Psoas muscle (tissue), 7 donors: ENCODE measurements at regions not wholly inside any gene's neighbourhood (a gene's known extent, or its start where the extent isn't known, plus 50 kb on each side); places are given as distances from the start of the nearest gene placed in this dataset.

Experiments used
- ATAC-seq, 4 donors: fragments of 200-7000 bp; cut with Tn5 transposase; one replicate each; pipeline ENCODE4 v1.9.1; 2020; ENCODE audit warnings: moderate library complexity in 3 of 4, mild to moderate bottlenecking in 2 of 4
- DNase-seq, 2 donors: peaks; one replicate each; pipeline ENCODE4 v3.0.0-alpha.2; 2020
- H3K27ac ChIP-seq: fragments of 200-600 bp; one replicate; pipeline ENCODE4 v1.8.0; 2022
- H3K27me3 ChIP-seq, 3 donors: fragments of 200-600 bp in 1 of 3; one replicate each; pipeline versions ENCODE4 v1.6.1 to v1.8.0; 2013 to 2022; ENCODE audit warnings: low read length in 2 of 3, mild to moderate bottlenecking in 2 of 3, moderate library complexity in 1 of 3; ENCODE audit not compliant: insufficient read depth in 3 of 3
- H3K36me3 ChIP-seq, 2 donors: fragments of 200-600 bp in 1 of 2; one replicate each; pipeline versions ENCODE4 v1.6.1 to v1.8.0; 2013 to 2022; ENCODE audit warnings: low read depth in 1 of 2, mild to moderate bottlenecking in 1 of 2, moderate library complexity in 1 of 2; ENCODE audit not compliant: insufficient read depth in 1 of 2
- H3K4me1 ChIP-seq: fragments of 200-600 bp; one replicate; pipeline ENCODE4 v1.8.0; 2022
- H3K4me3 ChIP-seq: fragments of 200-600 bp; one replicate; pipeline ENCODE4 v1.8.0; 2022; ENCODE audit warnings: mild to moderate bottlenecking
- H3K9me3 ChIP-seq: fragments of 200-600 bp; one replicate; pipeline ENCODE4 v1.8.0; 2022
- CTCF ChIP-seq: fragments of 200-600 bp; IDR thresholded peaks from one replicate; pipeline ENCODE4 v1.8.0; 2022; ENCODE audit warnings: antibody characterized with exemption
- WGBS, 3 donors: extraction: QIAGEN DNeasy Blood & Tissue Kit; methylation state at CpG; one replicate each; pipeline versions ENCODE4 v1.1.6 to v1.1.7; 2013; 5-methylcytosine and 5-hydroxymethylcytosine counted together
- intact Hi-C, 2 donors: fragments of 100-400 bp; cut with DNase I; formaldehyde crosslinking; loops; one replicate each; pipeline versions ENCODE4 v1.11.0 to v1.14.2; 2022
- donor health status: healthy with polysubstance abuse.
- donor health status: DM: no; HTN: no; CAD: no; lungs with moderate emphysema.
- donor health status: Bipolar disorder and iron deficiency.
- donor health status: healthy.
- donor health status: DM: yes; HTN: yes; CAD: no.
- donor health status: DM: no; HTN: no; CAD: no.
- donor health status: DM: yes; HTN: yes; CAD: no.

DNA sequence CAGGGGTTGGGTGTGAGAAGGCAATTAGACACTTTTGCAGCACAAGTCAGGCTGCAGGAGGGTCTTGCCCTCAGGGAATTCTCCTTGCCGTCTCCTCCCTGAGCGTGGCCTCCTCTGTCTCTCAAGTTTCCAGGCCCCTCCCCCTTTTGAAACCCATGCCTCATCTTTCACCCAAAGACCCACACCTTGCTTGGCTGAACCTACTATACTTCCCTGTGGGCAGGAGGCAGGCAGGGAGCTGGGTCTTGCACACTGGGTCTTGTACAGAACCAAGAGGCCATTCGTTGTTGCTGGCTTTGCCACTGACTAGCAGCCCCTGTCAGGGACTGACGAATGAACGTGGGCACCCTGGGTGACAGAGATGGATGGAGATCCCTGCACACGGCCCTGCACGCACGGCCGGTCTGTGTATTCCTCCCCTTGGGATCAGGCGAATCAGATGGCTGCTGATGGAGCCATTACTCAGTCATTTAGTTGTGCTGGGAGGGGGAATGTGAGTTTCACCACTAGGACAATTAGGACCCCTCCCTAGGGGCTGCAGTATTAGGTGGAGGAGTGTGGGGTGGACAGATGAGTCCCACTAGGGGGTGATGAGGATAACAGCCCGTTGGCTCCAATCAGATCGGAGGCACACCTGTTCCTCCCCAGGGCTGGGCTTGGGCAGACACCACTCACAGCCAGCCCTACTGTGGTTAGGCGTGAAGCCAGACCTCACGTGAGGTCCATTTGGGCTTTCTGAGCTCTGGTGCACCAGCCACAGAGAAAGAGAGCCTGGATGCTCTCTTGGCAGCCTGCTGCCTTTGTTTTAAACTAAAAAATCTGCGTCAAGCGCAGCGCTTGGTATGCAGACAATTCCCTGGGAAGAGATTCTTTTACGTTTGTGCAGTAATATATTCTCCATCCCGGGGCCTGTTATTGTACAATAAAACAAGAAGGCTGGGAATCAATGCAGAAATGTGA is 167.7 kb upstream of the WSCD1 start:
- Histone ChIP-seq H3K4me1 (no peaks in the 10 kb centered on the region), H3K27me3 (no peaks in the 10 kb centered on the region), H3K9me3 (peaks cover 4% of the 10 kb centered on the region), H3K36me3 (no peaks in the 10 kb centered on the region), H3K27ac (no peak overlapping the region), H3K4me3 (no peak overlapping the region)
- 48 to 52% (median 48%) methylated on average over 19 of the region's 19 CpGs for WGBS, 3 donors
- no peak for TF ChIP-seq CTCF
- no peak for ATAC-seq
- no peak for DNase-seq
- intact Hi-C loops, result no loop called here

DNA sequence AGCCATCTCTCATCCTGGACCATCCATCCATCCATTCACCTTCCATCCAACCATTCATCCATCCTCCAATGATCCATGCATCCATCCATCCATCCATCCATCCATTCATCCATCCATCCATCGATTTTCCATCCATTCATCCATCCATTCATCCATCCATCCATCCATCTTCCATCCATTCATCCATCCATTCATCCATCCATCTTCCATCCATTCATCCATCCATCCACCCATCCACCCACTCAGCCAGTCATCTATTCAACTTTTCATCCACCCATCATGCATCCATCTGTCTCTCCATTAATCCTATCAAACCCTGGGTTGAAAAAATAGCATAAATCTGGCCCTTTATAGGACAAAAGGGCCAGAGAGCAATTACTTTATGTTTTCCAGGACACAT is 158.3 kb upstream of the WSCD1 start:
- Histone ChIP-seq H3K27me3 (peaks cover 0 to 2% (median 0%) of the 10 kb centered on the region in 3 donors), H3K27ac (no peak overlapping the region), H3K4me1 (no peaks in the 10 kb centered on the region), H3K4me3 (no peak overlapping the region), H3K36me3 (no peaks in the 10 kb centered on the region), H3K9me3 (no peaks in the 10 kb centered on the region)
- intact Hi-C loops, result no loop called here
- ATAC-seq, result no peak
- no peak for TF ChIP-seq CTCF
- no peak for DNase-seq
- 55 to 62% (median 56%) methylated on average over 1 of the region's 1 CpG for WGBS, 3 donors

DNA sequence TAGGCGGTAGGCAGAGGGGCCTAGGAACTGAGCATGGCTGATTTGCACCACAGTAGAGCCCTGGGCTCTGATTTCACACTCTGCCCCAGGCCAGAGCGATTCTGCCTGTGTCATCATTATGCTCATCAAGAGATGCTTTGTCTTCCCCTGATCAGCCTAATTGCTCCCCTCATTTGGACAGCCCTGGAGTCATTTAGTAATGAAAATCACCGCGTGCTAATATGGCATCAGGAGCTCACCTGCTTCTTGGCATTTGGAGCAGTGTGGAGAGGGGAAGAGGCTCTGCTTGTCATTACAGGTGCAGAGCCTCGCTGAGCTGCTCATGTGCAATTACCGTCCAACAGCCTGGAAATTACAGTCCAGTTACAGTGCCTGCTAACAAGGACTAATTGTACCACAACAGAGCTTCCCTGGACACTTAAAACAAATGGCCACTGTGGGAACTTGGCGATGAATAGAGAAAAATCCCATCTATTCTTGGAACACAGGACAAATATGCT is 157.1 kb upstream of the WSCD1 start:
- intact Hi-C loops, result no loop called here
- no peak overlapping the region for H3K4me3 ChIP-seq
- H3K36me3 ChIP-seq, result no peaks in the 10 kb centered on the region
- H3K4me1 ChIP-seq, result no peaks in the 10 kb centered on the region
- H3K9me3 ChIP-seq, result no peaks in the 10 kb centered on the region
- no peak for DNase-seq
- no peak for TF ChIP-seq CTCF
- H3K27ac ChIP-seq, result no peak overlapping the region
- ATAC-seq, result no peak
- H3K27me3 ChIP-seq, result peaks cover 0 to 2% (median 0%) of the 10 kb centered on the region in 3 donors
- 46 to 60% (median 47%) methylated on average over 7 of the region's 7 CpGs for WGBS, 3 donors

GRCh38 chr17:5913641-5914040 is 156.5 kb upstream of the WSCD1 start:
- Histone ChIP-seq H3K4me3 (no peak overlapping the region), H3K9me3 (no peaks in the 10 kb centered on the region), H3K27ac (no peak overlapping the region), H3K4me1 (no peaks in the 10 kb centered on the region), H3K27me3 (peaks cover 0 to 2% (median 0%) of the 10 kb centered on the region in 3 donors), H3K36me3 (no peaks in the 10 kb centered on the region)
- no peak for ATAC-seq
- intact Hi-C loops, result no loop called here
- WGBS, 3 donors, result 95 to 100% (median 100%) methylated on average over 1 of the region's 1 CpG
- no peak for TF ChIP-seq CTCF
- DNase-seq, result no peak
